Uterus (tissue), 3 donors: ENCODE measurements at regions not wholly inside any gene's neighbourhood (a gene's known extent, or its start where the extent isn't known, plus 50 kb on each side); places are given as distances from the start of the nearest gene placed in this dataset.

Experiments
- DNase-seq, 2 donors: peaks; one replicate each; pipeline ENCODE4 v3.0.0-alpha.2; 2019 to 2020
- H3K27ac ChIP-seq, 2 donors: fragments of 200-600 bp; sonication (generic); 1 replicate in 1 of 2; 2 replicates in 1 of 2; pipeline ENCODE4 v1.5.1; 2016 to 2018
- H3K27me3 ChIP-seq, 2 donors: fragments of 200-600 bp; sonication (generic); one replicate each; pipeline ENCODE4 v1.5.1; 2018 to 2019; ENCODE audit warnings: control low read depth in 1 of 2
- H3K36me3 ChIP-seq, 2 donors: fragments of 200-600 bp; sonication (generic); one replicate each; pipeline ENCODE4 v1.5.1; 2019; ENCODE audit warnings: control low read depth in 1 of 2
- H3K4me1 ChIP-seq, 2 donors: fragments of 200-600 bp; sonication (generic); one replicate each; pipeline ENCODE4 v1.5.1; 2018 to 2019; ENCODE audit warnings: control low read depth in 1 of 2
- H3K4me3 ChIP-seq, 2 donors: fragments of 200-600 bp; sonication (generic); 1 replicate in 1 of 2; 2 replicates in 1 of 2; pipeline ENCODE4 v1.5.1; 2018 to 2019; ENCODE audit warnings: mild to moderate bottlenecking in 1 of 2
- H3K9me3 ChIP-seq, 2 donors: fragments of 200-600 bp; sonication (generic); one replicate each; pipeline ENCODE4 v1.5.1; 2019; ENCODE audit warnings: control low read depth in 1 of 2
- POLR2A ChIP-seq, 2 donors: fragments of 450-650 bp; IDR thresholded peaks; one replicate each; pipeline ENCODE4 v1.6.1; 2016; ENCODE audit warnings: antibody characterized with exemption in 2 of 2, mild to moderate bottlenecking in 1 of 2, moderate library complexity in 1 of 2
- intact Hi-C: fragments of 100-400 bp; cut with DNase I; formaldehyde crosslinking; loops from one replicate; pipeline ENCODE4 v1.15.1; 2023; ENCODE audit warnings: low total_unique reads
- TF ChIP-seq, protein P1 (sequence below), 4 experiments: fragments of 200-600 bp in 2 of 4; fragments of 450-650 bp in 2 of 4; sonication (generic) in 2 of 4; IDR thresholded peaks; one replicate each; pipeline ENCODE4 v1.5.1; 2016 to 2019; ENCODE audit warnings: antibody characterized with exemption in 4 of 4, mild to moderate bottlenecking in 2 of 4, moderate library complexity in 1 of 4
- donor health status: DM: yes; HTN: yes; CAD: no.

DNA sequence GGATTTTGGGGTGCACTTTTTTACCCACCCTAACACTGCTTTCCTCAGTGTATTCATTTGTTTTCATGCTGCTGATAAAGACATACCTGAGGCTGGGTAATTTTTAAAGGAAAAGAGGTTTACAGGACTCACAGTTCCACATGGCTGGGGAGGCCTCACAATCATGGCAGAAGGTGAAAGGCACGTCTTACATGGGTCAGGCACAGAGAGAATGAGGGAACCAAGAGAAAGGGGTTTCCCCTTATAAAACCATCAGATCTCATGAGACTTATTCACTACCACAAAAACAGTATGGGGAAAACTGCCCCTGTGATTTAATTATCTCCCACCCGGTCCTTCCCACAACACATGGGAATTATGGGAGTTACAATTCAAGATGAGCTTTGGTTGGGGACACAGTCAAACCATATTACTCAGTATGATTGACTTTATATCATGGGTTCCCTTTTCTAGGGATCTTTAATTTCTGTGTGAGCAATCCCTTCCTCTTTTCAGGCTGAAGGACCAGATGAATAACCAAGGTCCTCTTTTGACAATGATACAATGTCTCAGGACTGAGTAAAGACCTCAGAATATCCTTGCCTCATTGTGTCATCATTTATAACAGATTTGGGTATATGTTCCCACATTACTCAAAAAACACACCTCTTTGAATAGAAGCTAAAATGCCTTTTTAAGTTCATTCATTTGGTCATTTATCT, 100.1 kb upstream of the TRIB2 start:
- no peaks in the 10 kb centered on the region for H3K4me1 ChIP-seq
- no peak overlapping the region for H3K27ac ChIP-seq
- H3K4me3 ChIP-seq, result no peak overlapping the region
- TF ChIP-seq, protein P1, sequence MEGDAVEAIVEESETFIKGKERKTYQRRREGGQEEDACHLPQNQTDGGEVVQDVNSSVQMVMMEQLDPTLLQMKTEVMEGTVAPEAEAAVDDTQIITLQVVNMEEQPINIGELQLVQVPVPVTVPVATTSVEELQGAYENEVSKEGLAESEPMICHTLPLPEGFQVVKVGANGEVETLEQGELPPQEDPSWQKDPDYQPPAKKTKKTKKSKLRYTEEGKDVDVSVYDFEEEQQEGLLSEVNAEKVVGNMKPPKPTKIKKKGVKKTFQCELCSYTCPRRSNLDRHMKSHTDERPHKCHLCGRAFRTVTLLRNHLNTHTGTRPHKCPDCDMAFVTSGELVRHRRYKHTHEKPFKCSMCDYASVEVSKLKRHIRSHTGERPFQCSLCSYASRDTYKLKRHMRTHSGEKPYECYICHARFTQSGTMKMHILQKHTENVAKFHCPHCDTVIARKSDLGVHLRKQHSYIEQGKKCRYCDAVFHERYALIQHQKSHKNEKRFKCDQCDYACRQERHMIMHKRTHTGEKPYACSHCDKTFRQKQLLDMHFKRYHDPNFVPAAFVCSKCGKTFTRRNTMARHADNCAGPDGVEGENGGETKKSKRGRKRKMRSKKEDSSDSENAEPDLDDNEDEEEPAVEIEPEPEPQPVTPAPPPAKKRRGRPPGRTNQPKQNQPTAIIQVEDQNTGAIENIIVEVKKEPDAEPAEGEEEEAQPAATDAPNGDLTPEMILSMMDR (IDR thresholded peaks at IDR 0.05), result no peak
- TF ChIP-seq POLR2A (IDR thresholded peaks at IDR 0.05), result no peak
- no peaks in the 10 kb centered on the region for H3K9me3 ChIP-seq
- intact Hi-C loops, result no loop called here
- no peaks in the 10 kb centered on the region for H3K27me3 ChIP-seq
- no peak for DNase-seq
- no peaks in the 10 kb centered on the region for H3K36me3 ChIP-seq

DNA sequence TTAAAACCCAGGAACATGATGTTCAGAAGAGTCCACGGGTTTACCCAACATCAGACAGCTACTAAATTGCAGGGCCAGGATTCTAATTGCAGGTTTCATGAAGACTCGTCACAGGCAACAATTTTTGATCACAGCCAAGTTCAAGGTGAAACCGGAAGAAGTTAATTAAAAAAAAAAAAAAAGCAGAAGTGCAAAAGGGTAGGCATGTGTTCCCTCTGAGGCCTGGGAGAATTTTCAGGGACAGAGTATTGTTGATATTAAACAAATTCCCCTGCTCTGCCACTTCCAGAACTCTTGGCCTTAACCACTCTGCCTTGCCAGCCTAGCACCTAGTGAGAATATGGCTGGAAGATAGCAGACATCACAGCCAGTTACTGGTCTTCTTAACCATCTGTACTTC, 99.4 kb upstream of the TRIB2 start:
- TF ChIP-seq, protein P1 (IDR thresholded peaks at IDR 0.05), result no peak
- TF ChIP-seq POLR2A (IDR thresholded peaks at IDR 0.05), result no peak
- no peaks in the 10 kb centered on the region for H3K27me3 ChIP-seq
- DNase-seq, result no peak
- no peak overlapping the region for H3K27ac ChIP-seq
- no peak overlapping the region for H3K4me3 ChIP-seq
- H3K9me3 ChIP-seq, result no peaks in the 10 kb centered on the region
- intact Hi-C loops, result no loop called here
- no peaks in the 10 kb centered on the region for H3K4me1 ChIP-seq
- H3K36me3 ChIP-seq, result no peaks in the 10 kb centered on the region

DNA sequence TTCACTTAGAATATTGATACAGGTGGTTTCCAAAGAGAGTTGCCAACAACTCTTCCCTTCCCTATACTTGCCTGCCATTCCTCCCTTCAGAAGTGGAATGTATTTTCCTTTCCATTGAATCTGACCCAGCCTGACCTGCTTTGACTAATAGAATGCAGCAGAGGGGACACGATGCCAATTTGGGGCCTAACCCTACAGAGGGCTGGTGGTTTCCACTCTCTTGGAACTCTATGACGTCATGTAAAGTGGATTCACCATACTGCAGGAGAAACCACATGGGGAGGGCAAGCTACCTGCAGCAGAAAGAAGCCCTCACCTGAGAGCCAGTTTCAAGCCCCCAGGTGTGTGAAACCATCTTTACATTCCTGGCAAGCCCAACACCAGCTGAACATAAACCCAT, 98.9 kb upstream of the TRIB2 start:
- Histone ChIP-seq H3K27me3 (no peaks in the 10 kb centered on the region), H3K4me3 (no peak overlapping the region), H3K27ac (no peak overlapping the region), H3K36me3 (no peaks in the 10 kb centered on the region), H3K4me1 (no peaks in the 10 kb centered on the region), H3K9me3 (no peaks in the 10 kb centered on the region)
- DNase-seq, result no peak
- TF ChIP-seq, protein P1 (IDR thresholded peaks at IDR 0.05), result no peak
- no peak for TF ChIP-seq POLR2A (IDR thresholded peaks at IDR 0.05)
- intact Hi-C loops, result no loop called here

DNA sequence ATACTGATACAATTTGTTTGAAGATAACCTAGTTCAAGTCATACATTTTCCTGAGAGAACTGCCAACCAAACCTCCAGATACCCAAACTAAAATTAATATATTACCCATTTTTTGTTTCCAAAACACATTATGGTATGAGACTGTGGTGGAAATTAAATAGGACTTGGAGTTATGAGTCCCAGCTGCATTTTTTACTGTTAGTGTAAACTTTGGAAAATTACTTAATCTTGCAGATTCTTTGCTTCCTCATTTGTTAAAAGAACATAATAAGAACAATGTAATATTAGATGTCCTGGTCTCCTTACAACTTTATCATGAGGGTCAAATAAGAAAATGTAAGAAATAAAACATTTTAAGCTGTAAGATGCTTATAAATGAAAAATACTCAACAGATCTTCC, 98.2 kb upstream of the TRIB2 start:
- no peaks in the 10 kb centered on the region for H3K27me3 ChIP-seq
- H3K9me3 ChIP-seq, result no peaks in the 10 kb centered on the region
- no peak overlapping the region for H3K27ac ChIP-seq
- no peak for DNase-seq
- intact Hi-C loops, result no loop called here
- no peak overlapping the region for H3K4me3 ChIP-seq
- no peaks in the 10 kb centered on the region for H3K36me3 ChIP-seq
- H3K4me1 ChIP-seq, result no peaks in the 10 kb centered on the region
- TF ChIP-seq, protein P1 (IDR thresholded peaks at IDR 0.05), result no peak
- TF ChIP-seq POLR2A (IDR thresholded peaks at IDR 0.05), result no peak

DNA sequence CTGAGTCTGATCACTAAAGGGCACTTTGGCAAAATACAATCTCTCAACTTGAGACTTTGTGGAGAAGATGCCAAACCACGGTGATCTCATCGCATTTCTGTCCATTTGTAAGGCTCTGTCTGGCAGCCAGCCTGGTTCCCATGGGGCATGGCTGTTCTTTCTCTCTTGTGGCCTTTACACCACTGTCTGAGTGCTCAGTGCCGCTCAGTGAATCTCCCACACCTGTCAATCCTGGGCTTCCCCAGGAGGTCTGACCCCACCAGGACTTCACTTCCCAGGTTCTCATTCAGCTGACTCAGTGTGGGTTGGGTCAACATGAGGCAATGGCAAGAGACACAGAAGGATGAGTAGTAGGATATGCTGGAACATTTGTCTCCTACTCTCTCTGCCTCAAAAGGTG, 96.8 kb upstream of the TRIB2 start:
- TF ChIP-seq, protein P1 (IDR thresholded peaks at IDR 0.05), result no peak
- TF ChIP-seq POLR2A (IDR thresholded peaks at IDR 0.05), result no peak
- H3K4me1 ChIP-seq, result no peaks in the 10 kb centered on the region
- intact Hi-C loops, result no loop called here
- DNase-seq, result no peak
- no peaks in the 10 kb centered on the region for H3K9me3 ChIP-seq
- H3K27me3 ChIP-seq, result no peaks in the 10 kb centered on the region
- H3K4me3 ChIP-seq, result no peak overlapping the region
- no peaks in the 10 kb centered on the region for H3K36me3 ChIP-seq
- H3K27ac ChIP-seq, result no peak overlapping the region
